Liver (tissue), 3 donors: ENCODE measurements at regions not wholly inside any gene's neighbourhood (a gene's known extent, or its start where the extent isn't known, plus 50 kb on each side); places are given as distances from the start of the nearest gene placed in this dataset.

ENCODE experiments used
- EGR1 ChIP-seq, 2 donors: IDR thresholded peaks; 2 replicates each; pipeline ENCODE4 v1.6.1; 2016 to 2018; ENCODE audit warnings: antibody characterized with exemption in 2 of 2, low read depth in 2 of 2
- YY1 ChIP-seq: IDR thresholded peaks from 2 replicates; pipeline ENCODE4 v1.6.1; 2016; ENCODE audit warnings: antibody characterized with exemption, mild to moderate bottlenecking
- TF ChIP-seq, protein P1 (sequence below): fragments of 150-350 bp; IDR thresholded peaks from 2 replicates; pipeline ENCODE4 v1.5.1; 2017; ENCODE audit warnings: improper control_type of control experiment, low read depth, low read length; ENCODE audit not compliant: missing input control
- TF ChIP-seq, protein P2 (sequence below): IDR thresholded peaks from 2 replicates; pipeline ENCODE4 v1.6.1; 2016; ENCODE audit warnings: antibody characterized with exemption
- donor health status: healthy.
- donor health status: healthy.

DNA sequence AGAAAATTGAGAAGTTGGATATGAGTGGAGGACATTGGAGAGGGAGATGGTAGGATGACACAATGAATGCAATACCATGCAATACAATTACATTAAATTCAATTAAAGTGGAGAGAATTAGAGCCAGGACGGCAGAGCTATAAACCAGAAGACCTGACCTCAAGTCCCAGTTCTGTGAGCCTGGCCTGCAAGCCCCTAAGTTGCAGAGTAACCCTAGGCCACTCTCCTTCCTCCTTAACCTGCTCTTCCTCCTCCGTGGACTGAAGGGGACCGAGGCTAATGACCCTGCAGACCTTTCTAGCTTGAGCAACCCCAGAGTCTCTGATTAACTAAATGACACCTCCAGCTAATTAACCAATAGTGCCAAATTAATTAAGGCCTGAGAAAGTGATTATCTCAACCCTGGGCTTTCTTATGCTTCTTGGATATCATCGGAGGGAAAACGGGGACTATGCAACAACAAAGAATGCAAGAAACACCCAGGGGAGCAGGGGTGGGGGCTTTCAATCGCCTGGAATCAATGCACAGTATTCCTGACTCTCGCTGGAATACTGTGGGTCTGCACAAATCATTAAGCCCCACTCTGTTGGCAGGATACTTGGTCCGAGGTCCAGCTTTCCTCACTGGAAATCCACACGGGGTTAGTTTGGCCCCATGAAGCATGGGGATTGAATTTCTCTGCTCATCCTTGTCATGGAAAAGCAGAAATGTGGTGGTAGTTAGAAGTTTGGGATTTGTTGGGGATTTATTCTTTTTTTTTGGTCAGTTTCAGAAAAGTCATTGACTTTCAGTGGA is 548.3 kb downstream of the MN1 start:
- TF ChIP-seq, protein P1, sequence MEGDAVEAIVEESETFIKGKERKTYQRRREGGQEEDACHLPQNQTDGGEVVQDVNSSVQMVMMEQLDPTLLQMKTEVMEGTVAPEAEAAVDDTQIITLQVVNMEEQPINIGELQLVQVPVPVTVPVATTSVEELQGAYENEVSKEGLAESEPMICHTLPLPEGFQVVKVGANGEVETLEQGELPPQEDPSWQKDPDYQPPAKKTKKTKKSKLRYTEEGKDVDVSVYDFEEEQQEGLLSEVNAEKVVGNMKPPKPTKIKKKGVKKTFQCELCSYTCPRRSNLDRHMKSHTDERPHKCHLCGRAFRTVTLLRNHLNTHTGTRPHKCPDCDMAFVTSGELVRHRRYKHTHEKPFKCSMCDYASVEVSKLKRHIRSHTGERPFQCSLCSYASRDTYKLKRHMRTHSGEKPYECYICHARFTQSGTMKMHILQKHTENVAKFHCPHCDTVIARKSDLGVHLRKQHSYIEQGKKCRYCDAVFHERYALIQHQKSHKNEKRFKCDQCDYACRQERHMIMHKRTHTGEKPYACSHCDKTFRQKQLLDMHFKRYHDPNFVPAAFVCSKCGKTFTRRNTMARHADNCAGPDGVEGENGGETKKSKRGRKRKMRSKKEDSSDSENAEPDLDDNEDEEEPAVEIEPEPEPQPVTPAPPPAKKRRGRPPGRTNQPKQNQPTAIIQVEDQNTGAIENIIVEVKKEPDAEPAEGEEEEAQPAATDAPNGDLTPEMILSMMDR: no peak
- TF ChIP-seq EGR1 (IDR thresholded peaks at IDR 0.05; ENCODE audit: low read depth in 2 of 2) (no peak), YY1 (no peak)
- TF ChIP-seq, protein P2, sequence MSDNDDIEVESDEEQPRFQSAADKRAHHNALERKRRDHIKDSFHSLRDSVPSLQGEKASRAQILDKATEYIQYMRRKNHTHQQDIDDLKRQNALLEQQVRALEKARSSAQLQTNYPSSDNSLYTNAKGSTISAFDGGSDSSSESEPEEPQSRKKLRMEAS: no peak
